ENCODE measurements at regions not wholly inside any gene's neighbourhood (a gene's known extent, or its start where the extent isn't known, plus 50 kb on each side); places are given as distances from the start of the nearest gene placed in this dataset.

GRCh38 chr11:130787973-130788570 lies 128.2 kb downstream of the SNX19 start:
- peaks cover 14% of the 10 kb centered on the region for H3K4me1 ChIP-seq (ENCODE audit: insufficient read depth, low read length)
- no peaks in the 10 kb centered on the region for H3K36me3 ChIP-seq (ENCODE audit: insufficient read depth, low read length)
- no peaks in the 10 kb centered on the region; the same call in 1 of the 2 replicates for H3K9me3 ChIP-seq (ENCODE audit: control insufficient read depth, insufficient read depth, low read length)
- no peak overlapping the region for H3K9ac ChIP-seq (ENCODE audit: low read depth, low read length)

GRCh38 chr11:130789056-130789640 lies 127.1 kb downstream of the SNX19 start:
- Histone ChIP-seq H3K9ac (ENCODE audit: low read depth, low read length) (no peak overlapping the region), H3K36me3 (ENCODE audit: insufficient read depth, low read length) (no peaks in the 10 kb centered on the region), H3K9me3 (ENCODE audit: control insufficient read depth, insufficient read depth, low read length) (no peaks in the 10 kb centered on the region; the same call in 1 of the 2 replicates), H3K4me1 (ENCODE audit: insufficient read depth, low read length) (peaks cover 11% of the 10 kb centered on the region)

- Histone ChIP-seq H3K4me1 (ENCODE audit: insufficient read depth, low read length) (peaks cover 10% of the 10 kb centered on the region), H3K9ac (ENCODE audit: low read depth, low read length) (no peak overlapping the region), H3K9me3 (ENCODE audit: control insufficient read depth, insufficient read depth, low read length) (no peaks in the 10 kb centered on the region), H3K36me3 (ENCODE audit: insufficient read depth, low read length) (no peaks in the 10 kb centered on the region)
Observed at GRCh38 chr11:130790689-130791088, 125.6 kb downstream of the SNX19 start.

GRCh38 chr11:130792772-130793171 lies 123.5 kb downstream of the SNX19 start:
- Histone ChIP-seq H3K9me3 (ENCODE audit: control insufficient read depth, insufficient read depth, low read length) (no peaks in the 10 kb centered on the region; the same call in 1 of the 2 replicates), H3K4me1 (ENCODE audit: insufficient read depth, low read length) (no peaks in the 10 kb centered on the region), H3K36me3 (ENCODE audit: insufficient read depth, low read length) (no peaks in the 10 kb centered on the region), H3K9ac (ENCODE audit: low read depth, low read length) (no peak overlapping the region)

- H3K9ac ChIP-seq (ENCODE audit: low read depth, low read length), result no peak overlapping the region
- H3K9me3 ChIP-seq (ENCODE audit: control insufficient read depth, insufficient read depth, low read length), result no peaks in the 10 kb centered on the region; the same call in 1 of the 2 replicates
- H3K4me1 ChIP-seq (ENCODE audit: insufficient read depth, low read length), result no peaks in the 10 kb centered on the region
- H3K36me3 ChIP-seq (ENCODE audit: insufficient read depth, low read length), result no peaks in the 10 kb centered on the region
Observed at GRCh38 chr11:130796828-130797227, 119.5 kb downstream of the SNX19 start.

GRCh38 chr11:130798280-130798679 lies 118.0 kb downstream of the SNX19 start:
- Histone ChIP-seq H3K4me1 (ENCODE audit: insufficient read depth, low read length) (peaks cover 11% of the 10 kb centered on the region), H3K9ac (ENCODE audit: low read depth, low read length) (no peak overlapping the region), H3K9me3 (ENCODE audit: control insufficient read depth, insufficient read depth, low read length) (no peaks in the 10 kb centered on the region; the same call in 1 of the 2 replicates), H3K36me3 (ENCODE audit: insufficient read depth, low read length) (no peaks in the 10 kb centered on the region)

GRCh38 chr11:130798801-130799200 lies 117.5 kb downstream of the SNX19 start:
- Histone ChIP-seq H3K36me3 (ENCODE audit: insufficient read depth, low read length) (no peaks in the 10 kb centered on the region), H3K4me1 (ENCODE audit: insufficient read depth, low read length) (peaks cover 11% of the 10 kb centered on the region), H3K9ac (ENCODE audit: low read depth, low read length) (no peak overlapping the region), H3K9me3 (ENCODE audit: control insufficient read depth, insufficient read depth, low read length) (no peaks in the 10 kb centered on the region; the same call in 1 of the 2 replicates)

GRCh38 chr11:130801333-130802122 lies 114.8 kb downstream of the SNX19 start:
- H3K9ac ChIP-seq (ENCODE audit: low read depth, low read length), result no peak overlapping the region
- no peaks in the 10 kb centered on the region for H3K9me3 ChIP-seq (ENCODE audit: control insufficient read depth, insufficient read depth, low read length)
- no peaks in the 10 kb centered on the region for H3K36me3 ChIP-seq (ENCODE audit: insufficient read depth, low read length)
- H3K4me1 ChIP-seq (ENCODE audit: insufficient read depth, low read length), result peaks cover 11% of the 10 kb centered on the region

- no peaks in the 10 kb centered on the region for H3K36me3 ChIP-seq (ENCODE audit: insufficient read depth, low read length)
- H3K9ac ChIP-seq (ENCODE audit: low read depth, low read length), result no peak overlapping the region
- H3K9me3 ChIP-seq (ENCODE audit: control insufficient read depth, insufficient read depth, low read length), result no peaks in the 10 kb centered on the region
- peaks cover 11% of the 10 kb centered on the region for H3K4me1 ChIP-seq (ENCODE audit: insufficient read depth, low read length)
Observed at GRCh38 chr11:130802567-130802966, 113.7 kb downstream of the SNX19 start.

GRCh38 chr11:130804306-130805076 lies 111.8 kb downstream of the SNX19 start:
- Histone ChIP-seq H3K9me3 (ENCODE audit: control insufficient read depth, insufficient read depth, low read length) (no peaks in the 10 kb centered on the region), H3K9ac (ENCODE audit: low read depth, low read length) (no peak overlapping the region), H3K36me3 (ENCODE audit: insufficient read depth, low read length) (no peaks in the 10 kb centered on the region), H3K4me1 (ENCODE audit: insufficient read depth, low read length) (peaks cover 11% of the 10 kb centered on the region)

- peaks cover 11% of the 10 kb centered on the region for H3K4me1 ChIP-seq (ENCODE audit: insufficient read depth, low read length)
- no peak overlapping the region for H3K9ac ChIP-seq (ENCODE audit: low read depth, low read length)
- no peaks in the 10 kb centered on the region for H3K36me3 ChIP-seq (ENCODE audit: insufficient read depth, low read length)
- H3K9me3 ChIP-seq (ENCODE audit: control insufficient read depth, insufficient read depth, low read length), result no peaks in the 10 kb centered on the region
Observed at GRCh38 chr11:130806746-130807145, 109.5 kb downstream of the SNX19 start.

GRCh38 chr11:130808541-130808940 lies 107.7 kb downstream of the SNX19 start:
- Histone ChIP-seq H3K36me3 (ENCODE audit: insufficient read depth, low read length) (no peaks in the 10 kb centered on the region), H3K9ac (ENCODE audit: low read depth, low read length) (no peak overlapping the region), H3K9me3 (ENCODE audit: control insufficient read depth, insufficient read depth, low read length) (no peaks in the 10 kb centered on the region), H3K4me1 (ENCODE audit: insufficient read depth, low read length) (no peaks in the 10 kb centered on the region; the same call in 1 of the 2 replicates)

- Histone ChIP-seq H3K9me3 (ENCODE audit: control insufficient read depth, insufficient read depth, low read length) (no peaks in the 10 kb centered on the region), H3K36me3 (ENCODE audit: insufficient read depth, low read length) (no peaks in the 10 kb centered on the region)
Observed at GRCh38 chr11:130813196-130813595, 103.1 kb downstream of the SNX19 start.

GRCh38 chr11:130813638-130814037 lies 102.6 kb downstream of the SNX19 start:
- H3K4me1 ChIP-seq (ENCODE audit: insufficient read depth, low read length), result no peaks in the 10 kb centered on the region
- H3K9ac ChIP-seq (ENCODE audit: low read depth, low read length), result no peak overlapping the region
- H3K36me3 ChIP-seq (ENCODE audit: insufficient read depth, low read length), result no peaks in the 10 kb centered on the region
- H3K9me3 ChIP-seq (ENCODE audit: control insufficient read depth, insufficient read depth, low read length), result no peaks in the 10 kb centered on the region

More at GRCh38 chr11:130813196-130813595, 103.1 kb downstream of the SNX19 start:
- no peaks in the 10 kb centered on the region for H3K4me1 ChIP-seq (ENCODE audit: insufficient read depth, low read length)
- H3K9ac ChIP-seq (ENCODE audit: low read depth, low read length), result no peak overlapping the region

All from ES-I3 (cell line).